Keratinocyte (primary cell): ENCODE measurements at regions not wholly inside any gene's neighbourhood (a gene's known extent, or its start where the extent isn't known, plus 50 kb on each side); places are given as distances from the start of the nearest gene placed in this dataset.

Experiments used
- DNase-seq: peaks from one replicate; pipeline ENCODE4 v3.0.0-alpha.2; 2011; ENCODE audit warnings: low read depth, missing footprints, low spot score
- FAIRE-seq: peaks from 2 replicates; lab custom pipeline; 2011; peaks lifted over from hg19 to GRCh38; lab: Jason Lieb, UNC
- H2AFZ ChIP-seq: 2 replicates; pipeline ENCODE4 v1.6.0; 2012; ENCODE audit warnings: low read length, control low read depth, inconsistent platforms; ENCODE audit not compliant: control insufficient read depth
- H3K27ac ChIP-seq: 2 replicates; pipeline ENCODE4 v1.5.1; 2011; ENCODE audit warnings: low read length; ENCODE audit not compliant: control insufficient read depth, insufficient read depth
- H3K27me3 ChIP-seq: 3 replicates; pipeline ENCODE4 v1.6.0; 2011; ENCODE audit warnings: low read length; ENCODE audit not compliant: control insufficient read depth, insufficient read depth; ENCODE audit errors: extremely low read depth
- H3K36me3 ChIP-seq, 2 experiments: 2 replicates in 1 of 2; 3 replicates in 1 of 2; pipeline ENCODE4 v1.5.1; 2011; ENCODE audit warnings: low read length in 2 of 2, mild to moderate bottlenecking in 1 of 2; ENCODE audit not compliant: control insufficient read depth in 2 of 2, insufficient read depth in 2 of 2; ENCODE audit errors: extremely low read depth in 1 of 2
- H3K4me1 ChIP-seq: 3 replicates; pipeline ENCODE4 v1.5.1; 2011; ENCODE audit warnings: low read length; ENCODE audit not compliant: control insufficient read depth, insufficient read depth; ENCODE audit errors: extremely low read depth
- H3K4me2 ChIP-seq: 3 replicates; pipeline ENCODE4 v1.6.0; 2011; ENCODE audit warnings: low read depth, low read length; ENCODE audit not compliant: control insufficient read depth, insufficient read depth; ENCODE audit errors: extremely low read depth
- H3K4me3 ChIP-seq, 3 experiments: fragments of 200-600 bp in 1 of 3; sonication (generic) in 1 of 3; 2 replicates in 2 of 3; 3 replicates in 1 of 3; pipeline ENCODE4 v1.5.1; 2011 to 2016; ENCODE audit warnings: low read length in 3 of 3, mild to moderate bottlenecking in 3 of 3, control low read depth in 2 of 3, inconsistent platforms in 1 of 3, low read depth in 1 of 3, mixed read lengths in 1 of 3, mixed run types in 1 of 3, moderate library complexity in 1 of 3; ENCODE audit not compliant: control insufficient read depth in 2 of 3, insufficient read depth in 2 of 3; ENCODE audit errors: extremely low read depth in 1 of 3
- H3K79me2 ChIP-seq: 2 replicates; pipeline ENCODE4 v1.6.0; 2012; ENCODE audit warnings: low read length; ENCODE audit not compliant: control insufficient read depth, insufficient read depth
- H3K9ac ChIP-seq: 3 replicates; pipeline ENCODE4 v1.6.0; 2011; ENCODE audit warnings: low read length; ENCODE audit not compliant: control insufficient read depth, insufficient read depth; ENCODE audit errors: extremely low read depth
- H3K9me1 ChIP-seq: 3 replicates; pipeline ENCODE4 v1.6.0; 2011; ENCODE audit warnings: low read length; ENCODE audit not compliant: control insufficient read depth, insufficient read depth; ENCODE audit errors: extremely low read depth
- H3K9me3 ChIP-seq: 2 replicates; pipeline ENCODE4 v1.5.1; 2012; ENCODE audit warnings: low read depth, low read length; ENCODE audit not compliant: control insufficient read depth
- H4K20me1 ChIP-seq: 3 replicates; pipeline ENCODE4 v1.6.0; 2011; ENCODE audit warnings: low read length; ENCODE audit not compliant: control insufficient read depth, insufficient read depth; ENCODE audit errors: extremely low read depth
- CTCF ChIP-seq, 3 experiments: IDR thresholded peaks in 1 of 3; conservative IDR thresholded peaks in 1 of 3; optimal IDR thresholded peaks in 1 of 3; 2 replicates in 2 of 3; 3 replicates in 1 of 3; pipeline versions ENCODE3 to v1.5.1; 2011; ENCODE audit warnings: low read length in 3 of 3, mild to moderate bottlenecking in 3 of 3, moderate library complexity in 2 of 3, control low read depth in 1 of 3, inconsistent platforms in 1 of 3; ENCODE audit not compliant: insufficient read depth in 2 of 3; ENCODE audit errors: extremely low read depth in 1 of 3
- EZH2 ChIP-seq: IDR thresholded peaks from one replicate; pipeline ENCODE4 v1.6.1; 2012; ENCODE audit warnings: inconsistent platforms, mild to moderate bottlenecking, low read length, moderate library complexity
- dilution Hi-C: fragments of 300-500 bp; cut with MboI; formaldehyde crosslinking; loops from one replicate; pipeline ENCODE4 v1.7.0; 2020; ENCODE audit warnings: low sequenced_read_pairs; ENCODE audit not compliant: extremely low pct_ligation_motif_present

- dilution Hi-C loops: no loop called here
- no peak overlapping the region for H3K27ac ChIP-seq
- no peaks in the 10 kb centered on the region for H3K79me2 ChIP-seq
- DNase-seq (no peak), FAIRE-seq (no peak)
- no peaks in the 10 kb centered on the region for H3K27me3 ChIP-seq
- H3K4me2 ChIP-seq: no peak overlapping the region
- no peaks in the 10 kb centered on the region for H4K20me1 ChIP-seq
- H3K9me1 ChIP-seq: no peaks in the 10 kb centered on the region
- H2AFZ ChIP-seq: no peak overlapping the region
- no peak overlapping the region for H3K4me3 ChIP-seq
- no peak for TF ChIP-seq CTCF (optimal IDR thresholded peaks at IDR 0.05 in 1 of 3, IDR thresholded peaks at IDR 0.05 in 1 of 3, conservative IDR thresholded peaks at IDR 0.05 in 1 of 3; ENCODE audit: extremely low read depth in 1 of 3, insufficient read depth in 2 of 3, low read length in 3 of 3)
- TF ChIP-seq EZH2: no peak
- no peak overlapping the region for H3K9ac ChIP-seq
- H3K4me1 ChIP-seq: no peaks in the 10 kb centered on the region
- no peaks in the 10 kb centered on the region for H3K36me3 ChIP-seq
- H3K9me3 ChIP-seq: no peaks in the 10 kb centered on the region
These were observed 488.2 kb downstream of the PABPC4L start for GRCh38 chr4:133713340-133713739.

GRCh38 chr4:133711817-133712216 is 489.8 kb downstream of the PABPC4L start:
- Histone ChIP-seq H3K9me1 (no peaks in the 10 kb centered on the region), H4K20me1 (no peaks in the 10 kb centered on the region), H3K36me3 (no peaks in the 10 kb centered on the region), H3K4me2 (no peak overlapping the region), H3K27me3 (no peaks in the 10 kb centered on the region), H3K79me2 (no peaks in the 10 kb centered on the region), H2AFZ (no peak overlapping the region), H3K4me3 (no peak overlapping the region), H3K4me1 (no peaks in the 10 kb centered on the region), H3K9ac (no peak overlapping the region), H3K27ac (no peak overlapping the region), H3K9me3 (no peaks in the 10 kb centered on the region)
- dilution Hi-C loops: no loop called here
- no peak for DNase-seq
- FAIRE-seq: no peak
- no peak for TF ChIP-seq EZH2
- no peak for TF ChIP-seq CTCF (optimal IDR thresholded peaks at IDR 0.05 in 1 of 3, IDR thresholded peaks at IDR 0.05 in 1 of 3, conservative IDR thresholded peaks at IDR 0.05 in 1 of 3; ENCODE audit: extremely low read depth in 1 of 3, insufficient read depth in 2 of 3, low read length in 3 of 3)
